Stomach (tissue), 8 donors: ENCODE measurements at regions not wholly inside any gene's neighbourhood (a gene's known extent, or its start where the extent isn't known, plus 50 kb on each side); places are given as distances from the start of the nearest gene placed in this dataset.
A peak's percentile ranks its signal among the peaks of the same experiment; 100 is the strongest.
"Not testable (repeated sequence)": the region's sequence is repeated elsewhere in the genome, so short reads cannot be mapped to it uniquely, and the experiment has no call there.

Experiments used
- DNase-seq, 2 donors: peaks; one replicate each; pipeline versions ENCODE4 v3.0.0 to v3.0.0-alpha.2; 2013 to 2019
- H3K27ac ChIP-seq, 5 donors: fragments of 200-600 bp in 4 of 5; sonication (generic) in 4 of 5; one replicate each; pipeline ENCODE4 v1.5.1; 2013 to 2019; ENCODE audit warnings: mild to moderate bottlenecking in 1 of 5, moderate library complexity in 1 of 5
- H3K27me3 ChIP-seq, 3 donors: fragments of 200-600 bp; sonication (generic); one replicate each; pipeline ENCODE4 v1.5.1; 2017 to 2019; ENCODE audit warnings: mixed run types in 1 of 3
- H3K36me3 ChIP-seq, 4 donors: fragments of 200-600 bp; sonication (generic); 1 replicate in 3 of 4; 2 replicates in 1 of 4; pipeline ENCODE4 v1.5.1; 2016 to 2019
- H3K4me1 ChIP-seq, 4 donors: fragments of 200-600 bp; sonication (generic); one replicate each; pipeline ENCODE4 v1.5.1; 2016 to 2019
- H3K4me3 ChIP-seq, 4 donors: fragments of 200-600 bp; sonication (generic) in 3 of 4; one replicate each; pipeline ENCODE4 v1.5.1; 2016 to 2019; ENCODE audit warnings: mild to moderate bottlenecking in 1 of 4
- H3K9me3 ChIP-seq, 4 donors: fragments of 200-600 bp; sonication (generic); one replicate each; pipeline ENCODE4 v1.5.1; 2016 to 2019
- EP300 ChIP-seq: sonication (generic); formaldehyde crosslinking; IDR thresholded peaks from one replicate; pipeline ENCODE4 v1.6.1; 2017; ENCODE audit warnings: antibody characterized with exemption
- POLR2A ChIP-seq, 4 donors: fragments of 450-650 bp; IDR thresholded peaks; one replicate each; pipeline ENCODE4 v1.6.1; 2016; ENCODE audit warnings: antibody characterized with exemption in 4 of 4, control low read depth in 2 of 4, mild to moderate bottlenecking in 1 of 4, moderate library complexity in 1 of 4
- POLR2AphosphoS5 ChIP-seq, 3 donors: sonication (generic); formaldehyde crosslinking; IDR thresholded peaks; one replicate each; pipeline ENCODE4 v1.6.1; 2016; ENCODE audit warnings: antibody characterized with exemption in 3 of 3
- WGBS, 5 donors: extraction: QIAGEN DNeasy Blood & Tissue Kit in 3 of 5; methylation state at CpG; one replicate each; pipeline versions ENCODE4 v1.1.5 to v1.1.7; 2013 to 2018; 5-methylcytosine and 5-hydroxymethylcytosine counted together
- intact Hi-C: fragments of 100-400 bp; cut with DNase I; formaldehyde crosslinking; loops from one replicate; pipeline ENCODE4 v1.15.1; 2023; ENCODE audit warnings: low total_unique reads
- TF ChIP-seq, protein P1 (sequence below), 7 experiments: fragments of 450-650 bp in 4 of 7; fragments of 200-600 bp in 3 of 7; sonication (generic) in 3 of 7; IDR thresholded peaks; one replicate each; pipeline ENCODE4 v1.5.1; 2016 to 2019; ENCODE audit warnings: antibody characterized with exemption in 7 of 7, control low read depth in 2 of 7, mild to moderate bottlenecking in 1 of 7
- donor health status: healthy with polysubstance abuse.
- donor health status: Bipolar disorder and iron deficiency.
- donor health status: healthy.

DNA sequence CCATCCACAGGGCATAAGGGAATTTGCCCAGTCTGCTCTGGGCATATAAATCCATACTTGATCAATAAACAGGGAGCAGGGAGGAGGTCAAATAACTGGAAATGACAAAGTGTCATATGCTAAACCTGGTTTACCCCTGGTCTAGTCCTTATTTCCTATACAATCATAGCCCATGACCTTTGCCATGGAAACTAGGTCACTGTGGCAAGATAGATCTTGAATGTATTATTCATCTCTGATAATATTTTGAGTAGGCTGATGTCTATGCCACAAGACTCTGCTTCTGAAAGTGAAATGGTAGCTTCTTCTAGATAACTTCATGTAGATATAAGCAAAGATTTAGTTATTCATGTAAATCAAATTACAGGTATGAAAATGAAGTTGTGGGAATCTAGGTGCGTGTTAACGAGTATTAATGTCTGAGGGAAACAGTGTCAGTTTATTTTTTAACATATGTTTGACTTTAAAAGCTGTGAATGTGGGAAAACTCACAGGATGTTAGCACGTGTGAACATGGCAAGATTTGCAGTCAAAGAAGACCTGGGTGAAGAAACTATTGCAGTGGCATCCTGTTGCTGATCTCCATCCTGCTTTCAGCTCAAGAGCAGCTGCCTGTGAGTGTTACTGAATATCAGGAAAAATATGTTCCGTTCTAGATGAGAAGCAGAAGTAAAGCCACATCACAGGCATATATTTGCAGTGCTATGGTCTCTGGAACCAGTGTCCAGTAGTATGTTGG lies 81.8 kb upstream of the NDP start:
- Histone ChIP-seq H3K27ac (no peak overlapping the region), H3K4me1 (no peaks in the 10 kb centered on the region), H3K36me3 (no peaks in the 10 kb centered on the region), H3K27me3 (no peaks in the 10 kb centered on the region), H3K4me3 (no peak overlapping the region), H3K9me3 (peaks cover 0 to 5% (median 0%) of the 10 kb centered on the region in 4 donors)
- no peak for DNase-seq
- TF ChIP-seq POLR2A (IDR thresholded peaks at IDR 0.05), result no peak
- TF ChIP-seq, protein P1, sequence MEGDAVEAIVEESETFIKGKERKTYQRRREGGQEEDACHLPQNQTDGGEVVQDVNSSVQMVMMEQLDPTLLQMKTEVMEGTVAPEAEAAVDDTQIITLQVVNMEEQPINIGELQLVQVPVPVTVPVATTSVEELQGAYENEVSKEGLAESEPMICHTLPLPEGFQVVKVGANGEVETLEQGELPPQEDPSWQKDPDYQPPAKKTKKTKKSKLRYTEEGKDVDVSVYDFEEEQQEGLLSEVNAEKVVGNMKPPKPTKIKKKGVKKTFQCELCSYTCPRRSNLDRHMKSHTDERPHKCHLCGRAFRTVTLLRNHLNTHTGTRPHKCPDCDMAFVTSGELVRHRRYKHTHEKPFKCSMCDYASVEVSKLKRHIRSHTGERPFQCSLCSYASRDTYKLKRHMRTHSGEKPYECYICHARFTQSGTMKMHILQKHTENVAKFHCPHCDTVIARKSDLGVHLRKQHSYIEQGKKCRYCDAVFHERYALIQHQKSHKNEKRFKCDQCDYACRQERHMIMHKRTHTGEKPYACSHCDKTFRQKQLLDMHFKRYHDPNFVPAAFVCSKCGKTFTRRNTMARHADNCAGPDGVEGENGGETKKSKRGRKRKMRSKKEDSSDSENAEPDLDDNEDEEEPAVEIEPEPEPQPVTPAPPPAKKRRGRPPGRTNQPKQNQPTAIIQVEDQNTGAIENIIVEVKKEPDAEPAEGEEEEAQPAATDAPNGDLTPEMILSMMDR (IDR thresholded peaks at IDR 0.05), result no peak
- no peak for TF ChIP-seq POLR2AphosphoS5 (IDR thresholded peaks at IDR 0.05)
- no peak for TF ChIP-seq EP300
- WGBS, 5 donors, result 69 to 75% (median 70%) methylated on average over 4 of the region's 4 CpGs
- intact Hi-C loops, result no loop called here

DNA sequence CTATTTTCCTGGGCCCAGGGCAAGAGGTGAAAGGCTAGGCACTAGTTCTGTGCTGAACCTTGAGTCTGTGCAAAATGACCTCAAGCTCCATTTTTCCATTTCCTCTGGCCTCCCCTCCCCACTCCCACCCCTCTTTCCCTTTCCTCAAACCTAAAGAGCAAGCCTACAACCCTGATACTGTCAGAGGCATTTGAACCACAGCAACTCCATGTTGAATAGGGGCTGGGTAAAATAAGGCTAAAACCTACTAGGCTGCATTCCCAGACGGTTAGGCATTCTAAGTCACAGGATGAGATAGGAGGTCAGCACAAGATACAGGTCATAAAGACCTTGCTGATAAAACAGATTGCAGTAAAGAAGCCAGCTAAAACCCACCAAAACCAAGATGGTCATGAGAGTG lies 71.9 kb upstream of the NDP start:
- WGBS, 5 donors, result 56 to 93% (median 88%) methylated on average over 1 of the region's 1 CpG
- H3K9me3 ChIP-seq, H3K4me1 ChIP-seq, DNase-seq, H3K36me3 ChIP-seq, intact Hi-C loops, H3K4me3 ChIP-seq, H3K27me3 ChIP-seq, H3K27ac ChIP-seq: not testable (repeated sequence)

DNA sequence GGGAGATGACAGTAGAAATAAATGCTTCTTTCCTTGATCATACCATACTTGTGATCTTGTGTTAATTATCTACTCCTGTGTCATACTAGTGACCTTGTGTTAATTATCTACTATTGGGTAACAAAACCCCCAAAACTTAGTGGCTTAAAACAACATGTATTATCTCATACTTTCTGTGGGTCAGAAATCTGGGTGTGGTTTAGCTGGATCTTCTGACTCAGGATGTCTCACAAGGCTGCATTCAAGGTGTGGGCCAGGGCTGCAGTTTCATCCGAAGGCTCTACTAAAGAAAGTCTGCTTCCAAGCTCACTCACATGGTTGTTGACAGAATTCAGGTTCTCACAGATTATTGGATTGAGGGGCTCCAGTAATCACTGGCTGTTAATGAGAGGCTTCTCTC lies 70.3 kb upstream of the NDP start:
- no peak for DNase-seq
- TF ChIP-seq POLR2A (IDR thresholded peaks at IDR 0.05) (no peak), POLR2AphosphoS5 (IDR thresholded peaks at IDR 0.05) (no peak), EP300 (no peak)
- TF ChIP-seq, protein P1 (IDR thresholded peaks at IDR 0.05), result no peak
- 75 to 100% (median 89%) methylated on average over 1 of the region's 1 CpG for whole genome bisulfite sequencing, 5 donors

DNA sequence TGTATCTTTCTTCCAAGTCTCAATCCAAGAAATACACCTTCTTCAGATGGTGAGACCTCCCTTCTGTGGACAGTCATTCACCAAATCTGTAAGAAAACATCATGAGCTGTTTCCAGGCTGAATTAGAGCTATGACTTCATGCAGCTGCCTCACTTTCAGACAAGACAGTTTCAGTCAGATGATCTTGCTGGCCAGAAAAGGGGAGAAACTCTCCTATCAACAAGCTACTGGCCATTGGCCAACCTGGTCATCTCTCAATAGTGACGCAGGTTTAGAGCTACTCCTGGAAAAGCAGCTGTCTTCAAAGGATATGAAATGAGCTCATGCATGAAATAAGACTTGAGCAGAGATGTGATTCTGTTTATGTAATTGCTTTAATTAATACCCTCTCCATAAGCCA lies 69.6 kb upstream of the NDP start:
- H3K4me3 ChIP-seq, result no peak overlapping the region
- H3K27ac ChIP-seq, result no peak overlapping the region
- no peaks in the 10 kb centered on the region for H3K27me3 ChIP-seq
- peak in 1 of 2 donors; percentile 12 for DNase-seq
- 64 to 89% (median 78%) methylated on average over 1 of the region's 1 CpG for WGBS, 5 donors
- intact Hi-C loops, result no loop called here
- no peaks in the 10 kb centered on the region for H3K36me3 ChIP-seq
- no peaks in the 10 kb centered on the region for H3K9me3 ChIP-seq
- TF ChIP-seq POLR2A (IDR thresholded peaks at IDR 0.05) (no peak), POLR2AphosphoS5 (IDR thresholded peaks at IDR 0.05) (no peak), EP300 (no peak)
- TF ChIP-seq, protein P1 (IDR thresholded peaks at IDR 0.05), result no peak
- H3K4me1 ChIP-seq, result no peaks in the 10 kb centered on the region

More for the DNA sequence above, 70.3 kb upstream of the NDP start:
- intact Hi-C loops, result no loop called here
- no peaks in the 10 kb centered on the region for H3K27me3 ChIP-seq
- no peaks in the 10 kb centered on the region for H3K36me3 ChIP-seq
- H3K27ac ChIP-seq, result no peak overlapping the region
- no peaks in the 10 kb centered on the region for H3K4me1 ChIP-seq
- no peaks in the 10 kb centered on the region for H3K9me3 ChIP-seq
- no peak overlapping the region for H3K4me3 ChIP-seq

DNA sequence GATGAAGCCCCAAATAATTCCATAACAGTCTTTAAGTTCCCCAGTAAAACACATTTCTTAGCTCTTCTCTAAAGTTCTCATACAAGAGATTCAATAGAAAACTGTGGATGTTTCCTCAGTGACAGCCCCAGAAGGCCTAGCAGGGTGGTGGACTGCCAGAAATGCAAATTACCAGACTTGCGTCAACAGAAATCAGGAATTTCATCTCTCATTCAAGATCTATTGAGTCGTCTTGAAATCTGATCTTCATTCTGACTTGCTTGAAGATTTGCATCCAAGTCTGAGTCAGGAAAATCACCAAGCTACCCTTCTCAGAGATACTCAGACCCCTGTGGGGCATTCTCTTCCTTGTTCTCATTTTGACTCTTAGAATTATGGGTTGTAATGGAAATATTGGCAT lies 68.9 kb upstream of the NDP start:
- H3K4me3 ChIP-seq, result no peak overlapping the region
- no peaks in the 10 kb centered on the region for H3K36me3 ChIP-seq
- no peak for DNase-seq
- H3K9me3 ChIP-seq, result no peaks in the 10 kb centered on the region
- WGBS, 5 donors, result 59 to 70% (median 61%) methylated on average over 2 of the region's 2 CpGs
- TF ChIP-seq, protein P1 (IDR thresholded peaks at IDR 0.05), result no peak
- no peak for TF ChIP-seq POLR2A (IDR thresholded peaks at IDR 0.05)
- TF ChIP-seq POLR2AphosphoS5 (IDR thresholded peaks at IDR 0.05), result no peak
- no peak for TF ChIP-seq EP300
- H3K27ac ChIP-seq, result no peak overlapping the region
- intact Hi-C loops, result no loop called here
- H3K27me3 ChIP-seq, result no peaks in the 10 kb centered on the region
- H3K4me1 ChIP-seq, result no peaks in the 10 kb centered on the region
